A549 (cell line): ENCODE measurements at regions not wholly inside any gene's neighbourhood (a gene's known extent, or its start where the extent isn't known, plus 50 kb on each side); places are given as distances from the start of the nearest gene placed in this dataset.

Experiments
- ATAC-seq, 2 experiments: fragments of 200-7000 bp in 1 of 2; fragments of >200 bp in 1 of 2; cut with Nextera tagmentation in 1 of 2; cut with Tn5 transposase in 1 of 2; 3 replicates each; pipeline versions ENCODE4 v1.8.0 to v1.9.1; 2018 to 2020; ENCODE audit warnings: mild to moderate bottlenecking in 1 of 2, moderate library complexity in 1 of 2
- CTCF ChIA-PET: fragments of 300-600 bp; sonication (Branson Sonifier 250); formaldehyde crosslinking; extraction: SDS; loops from one replicate; lab custom pipeline; 2021; ENCODE audit warnings: antibody characterized with exemption, inconsistent platforms; lab: Yijun Ruan, JAX
- POLR2A ChIA-PET: fragments of 350-600 bp; formaldehyde crosslinking; extraction: SDS; loops from one replicate; lab custom pipeline; 2021; ENCODE audit warnings: antibody characterized with exemption, inconsistent platforms; lab: Yijun Ruan, JAX
- DNase-seq, 2 experiments: peaks; one replicate each; pipeline versions ENCODE4 v3.0.0 to v3.0.0-alpha.2; 2011 to 2016; ENCODE audit warnings: low read depth in 1 of 2, low spot score in 1 of 2
- FAIRE-seq: peaks from 2 replicates; lab custom pipeline; 2011; peaks lifted over from hg19 to GRCh38; lab: Jason Lieb, UNC
- H3K27ac ChIP-seq, 2 experiments: fragments of >200 bp; sonication (Bioruptor Twin); formaldehyde crosslinking; 3 replicates each; pipeline ENCODE4 v1.5.1; 2016 to 2017
- H3K4me1 ChIP-seq: fragments of >200 bp; sonication (Bioruptor Twin); formaldehyde crosslinking; 3 replicates; pipeline ENCODE4 v1.6.1; 2016
- H3K4me2 ChIP-seq: fragments of >200 bp; sonication (Bioruptor Twin); formaldehyde crosslinking; 3 replicates; pipeline ENCODE4 v1.6.1; 2016
- H3K4me3 ChIP-seq: fragments of >200 bp; sonication (Bioruptor Twin); formaldehyde crosslinking; 3 replicates; pipeline ENCODE4 v1.5.1; 2016
- H3K9me3 ChIP-seq: fragments of >200 bp; sonication (Bioruptor Twin); formaldehyde crosslinking; 3 replicates; pipeline ENCODE4 v1.6.1; 2016
- BCL3 ChIP-seq: fragments of >200 bp; sonication (Bioruptor Twin); formaldehyde crosslinking; IDR thresholded peaks from 3 replicates; pipeline ENCODE4 v1.6.1; 2016
- BHLHE40 ChIP-seq: IDR thresholded peaks from 2 replicates; pipeline ENCODE4 v1.6.1; 2012; ENCODE audit warnings: low read depth, low read length, inconsistent platforms
- CBX2 ChIP-seq: fragments of 200-600 bp; sonication (generic); IDR thresholded peaks from 2 replicates; pipeline ENCODE4 v1.6.1; 2016; ENCODE audit warnings: low read depth, mild to moderate bottlenecking, borderline replicate concordance
- CHD4 ChIP-seq: fragments of 200-600 bp; sonication (generic); IDR thresholded peaks from 2 replicates; pipeline ENCODE4 v1.6.1; 2016; ENCODE audit warnings: antibody characterized with exemption, mild to moderate bottlenecking, borderline replicate concordance
- E2F6 ChIP-seq: IDR thresholded peaks from 2 replicates; pipeline ENCODE4 v1.6.1; 2012; ENCODE audit warnings: low read depth, borderline replicate concordance
- EHF ChIP-seq: fragments of 250-450 bp; sonication (Bioruptor Pico); IDR thresholded peaks from 2 replicates; pipeline ENCODE4 v1.5.0; 2020; ENCODE audit warnings: mild to moderate bottlenecking
- EHMT2 ChIP-seq: fragments of 200-600 bp; sonication (generic); IDR thresholded peaks from 2 replicates; pipeline ENCODE4 v1.6.1; 2016; ENCODE audit warnings: antibody characterized with exemption, low read depth, mild to moderate bottlenecking, moderate library complexity
- ELK1 ChIP-seq: fragments of 150-350 bp; IDR thresholded peaks from 2 replicates; pipeline ENCODE4 v1.6.1; 2014; ENCODE audit warnings: low read depth, mild to moderate bottlenecking, low read length
- EP300 ChIP-seq, 2 experiments: fragments of >200 bp; sonication (Bioruptor Twin); formaldehyde crosslinking; IDR thresholded peaks; 2 replicates in 1 of 2; 3 replicates in 1 of 2; pipeline ENCODE4 v1.6.1; 2016 to 2017
- ESRRA ChIP-seq: fragments of 150-350 bp; IDR thresholded peaks from 2 replicates; pipeline ENCODE4 v1.6.1; 2014; ENCODE audit warnings: mild to moderate bottlenecking, low read length, borderline replicate concordance
- FOSB ChIP-seq: fragments of 250-450 bp; sonication (Bioruptor Pico); IDR thresholded peaks from 2 replicates; pipeline ENCODE4 v1.5.0; 2020; ENCODE audit warnings: mild to moderate bottlenecking, moderate library complexity
- HES2 ChIP-seq: fragments of >200 bp; sonication (Bioruptor Twin); formaldehyde crosslinking; IDR thresholded peaks from 2 replicates; pipeline ENCODE4 v1.6.1; 2016
- HMGXB4 ChIP-seq: fragments of 250-450 bp; sonication (Bioruptor Pico); IDR thresholded peaks from 2 replicates; pipeline ENCODE4 v1.5.0; 2021; ENCODE audit warnings: mild to moderate bottlenecking, moderate library complexity, borderline replicate concordance
- HOXA7 ChIP-seq: fragments of 250-450 bp; sonication (Bioruptor Pico); IDR thresholded peaks from 2 replicates; pipeline ENCODE4 v1.5.0; 2020; ENCODE audit warnings: mild to moderate bottlenecking, moderate library complexity
- JUN ChIP-seq, 2 experiments: fragments of >200 bp; sonication (Bioruptor Twin); formaldehyde crosslinking; IDR thresholded peaks; 2 replicates in 1 of 2; 3 replicates in 1 of 2; pipeline ENCODE4 v1.6.1; 2016 to 2017
- KDM5A ChIP-seq: fragments of 200-600 bp; sonication (generic); IDR thresholded peaks from 2 replicates; pipeline ENCODE4 v1.6.1; 2016; ENCODE audit warnings: antibody characterized with exemption, mild to moderate bottlenecking
- MYC ChIP-seq: IDR thresholded peaks from 2 replicates; pipeline ENCODE4 v1.6.1; 2012; ENCODE audit warnings: mild to moderate bottlenecking, inconsistent platforms, low read length, improper control_type of control experiment, borderline replicate concordance
- NFE2L2 ChIP-seq: fragments of 150-350 bp; conservative IDR thresholded peaks from 2 replicates; pipeline ENCODE4 v1.6.1; 2014; ENCODE audit warnings: low read length
- NPAS2 ChIP-seq: fragments of 250-450 bp; sonication (Bioruptor Pico); IDR thresholded peaks from 2 replicates; pipeline ENCODE4 v1.8.0; 2022; ENCODE audit warnings: mild to moderate bottlenecking, moderate library complexity, borderline replicate concordance
- POLR2A ChIP-seq: IDR thresholded peaks from 2 replicates; pipeline ENCODE4 v1.6.1; 2012; ENCODE audit warnings: mild to moderate bottlenecking, low read length
- REST ChIP-seq: fragments of 200-600 bp; sonication (generic); IDR thresholded peaks from 2 replicates; pipeline ENCODE4 v1.6.1; 2016; ENCODE audit warnings: antibody characterized with exemption, mild to moderate bottlenecking, moderate library complexity
- RFX5 ChIP-seq: fragments of 450-650 bp; IDR thresholded peaks from 2 replicates; pipeline ENCODE4 v1.7.1; 2014; ENCODE audit warnings: antibody characterized with exemption, mild to moderate bottlenecking, moderate library complexity
- RNF2 ChIP-seq: fragments of 200-600 bp; sonication (generic); IDR thresholded peaks from 2 replicates; pipeline ENCODE4 v1.6.1; 2016; ENCODE audit warnings: low read depth, mild to moderate bottlenecking, antibody characterized with exemption, moderate library complexity, borderline replicate concordance
- SREBF2 ChIP-seq: fragments of 450-650 bp; IDR thresholded peaks from 2 replicates; pipeline ENCODE4 v1.6.1; 2014; ENCODE audit warnings: mild to moderate bottlenecking, moderate library complexity
- TFCP2L1 ChIP-seq: fragments of 250-450 bp; sonication (Bioruptor Pico); IDR thresholded peaks from 2 replicates; pipeline ENCODE4 v1.5.0; 2021; ENCODE audit warnings: mild to moderate bottlenecking
- WGBS: methylation state at CpG from one replicate; pipeline ENCODE4 v1.1.6; 2017; ENCODE audit errors: missing lambda C conversion rate; 5-methylcytosine and 5-hydroxymethylcytosine counted together

- WGBS = 2% methylated on average over 2 of the region's 2 CpGs
- Histone ChIP-seq H3K9me3 (no peaks in the 10 kb centered on the region), H3K4me2 (no peak overlapping the region), H3K4me1 (no peaks in the 10 kb centered on the region), H3K4me3 (no peak overlapping the region), H3K27ac (no peak overlapping the region)
- no peak for DNase-seq
- ChIA-PET CTCF (no interaction called here), POLR2A (no interaction called here)
- no peak for ATAC-seq
- FAIRE-seq = no peak
- TF ChIP-seq BHLHE40 (no peak), JUN (IDR thresholded peaks at IDR 0.05) (no peak), NFE2L2 (no peak), MYC (no peak), NPAS2 (no peak), REST (no peak), EHF (CRISPR knock-in tag) (no peak), HES2 (no peak), HMGXB4 (CRISPR knock-in tag) (no peak), EP300 (IDR thresholded peaks at IDR 0.05) (no peak), ELK1 (no peak)
Observed at GRCh38 chr10:23884670-23885069, 324.3 kb upstream of the KIAA1217 start.

- WGBS = 48% methylated on average over 5 of the region's 5 CpGs
Observed at GRCh38 chr10:23885853-23886252, 323.1 kb upstream of the KIAA1217 start.

GRCh38 chr10:23886355-23886754, 322.6 kb upstream of the KIAA1217 start:
- DNase-seq (peak in 1 of 2 experiments; percentile 5), FAIRE-seq (no peak), ATAC-seq (no peak)
- H3K27ac ChIP-seq = no peak overlapping the region
- no peak overlapping the region for H3K4me3 ChIP-seq
- ChIA-PET CTCF (interaction anchor here (1.0 kb wide), 1 partner anchor 633 kb away, joined by 4 read pairs; no protein-coding TSS in a partner anchor), POLR2A (no interaction called here)
- no peaks in the 10 kb centered on the region for H3K9me3 ChIP-seq
- 2% methylated on average over 6 of the region's 6 CpGs for WGBS
- no peak overlapping the region for H3K4me2 ChIP-seq
- H3K4me1 ChIP-seq = no peaks in the 10 kb centered on the region
- TF ChIP-seq KDM5A (no peak), CBX2 (no peak), HMGXB4 (CRISPR knock-in tag) (no peak), MYC (no peak), E2F6 (no peak), EHF (CRISPR knock-in tag) (no peak), BCL3 (no peak), HOXA7 (CRISPR knock-in tag) (no peak), HES2 (no peak)

More at GRCh38 chr10:23885853-23886252, 323.1 kb upstream of the KIAA1217 start:
- ChIA-PET CTCF (interaction anchor here (1.0 kb wide), 1 partner anchor 633 kb away, joined by 4 read pairs; no protein-coding TSS in a partner anchor), POLR2A (no interaction called here)
- no peak for DNase-seq
- Histone ChIP-seq H3K4me2 (no peak overlapping the region), H3K4me1 (no peaks in the 10 kb centered on the region), H3K27ac (no peak overlapping the region), H3K9me3 (no peaks in the 10 kb centered on the region), H3K4me3 (no peak overlapping the region)
- FAIRE-seq = no peak
- no peak for TF ChIP-seq EHMT2
- TF ChIP-seq RNF2 = no peak
- no peak for TF ChIP-seq SREBF2
- TF ChIP-seq ESRRA = no peak
- TF ChIP-seq CHD4 = no peak
- no peak for TF ChIP-seq HES2
- TF ChIP-seq TFCP2L1 = no peak
- no peak for TF ChIP-seq RFX5
- no peak for TF ChIP-seq POLR2A
- no peak for TF ChIP-seq FOSB (CRISPR knock-in tag)
- no peak for ATAC-seq
